Loucy (cell line): ENCODE measurements at regions not wholly inside any gene's neighbourhood (a gene's known extent, or its start where the extent isn't known, plus 50 kb on each side); places are given as distances from the start of the nearest gene placed in this dataset.

ENCODE experiments used
- H2AFZ ChIP-seq: fragments of 200-600 bp; sonication (generic); 2 replicates; pipeline ENCODE4 v1.6.0; 2016; ENCODE audit warnings: antibody characterized with exemption, mild to moderate bottlenecking, low read length, moderate library complexity
- H3F3A ChIP-seq: fragments of 200-600 bp; 2 replicates; pipeline ENCODE4 v1.6.0; 2016; ENCODE audit warnings: antibody characterized with exemption, low read depth, mild to moderate bottlenecking
- H3K27me3 ChIP-seq: fragments of 200-600 bp; sonication (generic); 2 replicates; pipeline ENCODE4 v1.6.1; 2014; ENCODE audit warnings: low read length, mild to moderate bottlenecking; ENCODE audit not compliant: insufficient read depth, poor library complexity, severe bottlenecking
- H3K36me3 ChIP-seq: fragments of 200-600 bp; sonication (generic); 2 replicates; pipeline ENCODE4 v1.6.1; 2016; ENCODE audit warnings: low read length; ENCODE audit not compliant: insufficient read depth
- H3K4me1 ChIP-seq: fragments of 200-600 bp; sonication (generic); 2 replicates; pipeline ENCODE4 v1.5.1; 2014; ENCODE audit warnings: low read length, mild to moderate bottlenecking; ENCODE audit not compliant: insufficient read depth, poor library complexity, severe bottlenecking
- H3K4me2 ChIP-seq: fragments of 200-600 bp; sonication (generic); 2 replicates; pipeline ENCODE4 v1.6.0; 2014; ENCODE audit warnings: antibody characterized with exemption, low read length, low read depth, mild to moderate bottlenecking; ENCODE audit not compliant: poor library complexity, severe bottlenecking
- H3K4me3 ChIP-seq: fragments of 200-600 bp; sonication (generic); 2 replicates; pipeline ENCODE4 v1.5.1; 2014; ENCODE audit warnings: low read length, mild to moderate bottlenecking, mixed read lengths; ENCODE audit not compliant: poor library complexity, severe bottlenecking
- H3K79me2 ChIP-seq: fragments of 200-600 bp; sonication (generic); 2 replicates; pipeline ENCODE4 v1.6.1; 2014; ENCODE audit warnings: low read length; ENCODE audit not compliant: insufficient read depth
- H3K9ac ChIP-seq: fragments of 200-600 bp; sonication (generic); 2 replicates; pipeline ENCODE4 v1.6.0; 2014; ENCODE audit warnings: mild to moderate bottlenecking, low read depth, low read length, moderate library complexity; ENCODE audit not compliant: poor library complexity, severe bottlenecking
- H3K9me2 ChIP-seq: fragments of 200-600 bp; sonication (generic); replicated peaks from 2 replicates; pipeline ENCODE4 v1.6.1; 2016; ENCODE audit warnings: low read depth, low read length, mixed read lengths
- H3K9me3 ChIP-seq: fragments of 200-600 bp; sonication (generic); 2 replicates; pipeline ENCODE4 v1.6.1; 2014; ENCODE audit warnings: mild to moderate bottlenecking, antibody characterized with exemption, low read length, low read depth; ENCODE audit not compliant: insufficient read depth
- H4K20me1 ChIP-seq: fragments of 200-600 bp; sonication (generic); 2 replicates; pipeline ENCODE4 v1.6.0; 2014; ENCODE audit warnings: antibody characterized with exemption, low read length, mild to moderate bottlenecking; ENCODE audit not compliant: insufficient read depth, poor library complexity, severe bottlenecking
- EZH2phosphoT487 ChIP-seq: fragments of 200-600 bp; IDR thresholded peaks from 2 replicates; pipeline ENCODE4 v1.6.1; 2018; ENCODE audit warnings: antibody characterized with exemption, mild to moderate bottlenecking, moderate library complexity, borderline replicate concordance
- TF ChIP-seq, protein P1 (sequence below): fragments of 200-600 bp; sonication (generic); conservative IDR thresholded peaks from 2 replicates; pipeline ENCODE4 v1.5.1; 2014; ENCODE audit warnings: mild to moderate bottlenecking, antibody characterized with exemption, low read length

DNA sequence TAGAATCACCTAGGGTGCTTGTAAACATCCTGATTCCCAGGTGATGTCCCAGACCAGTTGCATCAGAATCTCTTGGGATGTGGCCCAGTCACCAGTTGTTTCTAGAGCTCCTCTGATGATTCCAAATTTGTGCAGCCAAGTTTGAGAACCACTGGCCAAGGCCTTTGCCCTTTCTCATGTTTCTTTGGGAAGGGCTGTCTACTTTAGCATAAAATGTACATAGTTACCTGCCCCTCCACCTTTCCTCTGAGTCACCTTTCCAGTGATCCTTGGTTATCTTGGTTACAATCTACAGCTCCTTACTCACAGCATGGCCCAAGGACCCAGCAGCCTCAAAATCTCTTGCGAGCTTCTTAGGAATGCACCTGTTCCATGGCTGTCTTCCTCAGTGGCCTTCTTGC lies 206.2 kb upstream of the ADRA1D start:
- TF ChIP-seq EZH2phosphoT487 = no peak
- TF ChIP-seq, protein P1, sequence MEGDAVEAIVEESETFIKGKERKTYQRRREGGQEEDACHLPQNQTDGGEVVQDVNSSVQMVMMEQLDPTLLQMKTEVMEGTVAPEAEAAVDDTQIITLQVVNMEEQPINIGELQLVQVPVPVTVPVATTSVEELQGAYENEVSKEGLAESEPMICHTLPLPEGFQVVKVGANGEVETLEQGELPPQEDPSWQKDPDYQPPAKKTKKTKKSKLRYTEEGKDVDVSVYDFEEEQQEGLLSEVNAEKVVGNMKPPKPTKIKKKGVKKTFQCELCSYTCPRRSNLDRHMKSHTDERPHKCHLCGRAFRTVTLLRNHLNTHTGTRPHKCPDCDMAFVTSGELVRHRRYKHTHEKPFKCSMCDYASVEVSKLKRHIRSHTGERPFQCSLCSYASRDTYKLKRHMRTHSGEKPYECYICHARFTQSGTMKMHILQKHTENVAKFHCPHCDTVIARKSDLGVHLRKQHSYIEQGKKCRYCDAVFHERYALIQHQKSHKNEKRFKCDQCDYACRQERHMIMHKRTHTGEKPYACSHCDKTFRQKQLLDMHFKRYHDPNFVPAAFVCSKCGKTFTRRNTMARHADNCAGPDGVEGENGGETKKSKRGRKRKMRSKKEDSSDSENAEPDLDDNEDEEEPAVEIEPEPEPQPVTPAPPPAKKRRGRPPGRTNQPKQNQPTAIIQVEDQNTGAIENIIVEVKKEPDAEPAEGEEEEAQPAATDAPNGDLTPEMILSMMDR = no peak
- Histone ChIP-seq H3K9me2 (no peaks in the 10 kb centered on the region), H3K4me3 (no peak overlapping the region), H3K27me3 (no peaks in the 10 kb centered on the region), H3K36me3 (no peaks in the 10 kb centered on the region), H4K20me1 (no peaks in the 10 kb centered on the region), H3K4me1 (no peaks in the 10 kb centered on the region), H2AFZ (no peak overlapping the region), H3K9me3 (no peaks in the 10 kb centered on the region), H3F3A (no peaks in the 10 kb centered on the region), H3K79me2 (no peaks in the 10 kb centered on the region), H3K9ac (no peak overlapping the region), H3K4me2 (no peak overlapping the region)

DNA sequence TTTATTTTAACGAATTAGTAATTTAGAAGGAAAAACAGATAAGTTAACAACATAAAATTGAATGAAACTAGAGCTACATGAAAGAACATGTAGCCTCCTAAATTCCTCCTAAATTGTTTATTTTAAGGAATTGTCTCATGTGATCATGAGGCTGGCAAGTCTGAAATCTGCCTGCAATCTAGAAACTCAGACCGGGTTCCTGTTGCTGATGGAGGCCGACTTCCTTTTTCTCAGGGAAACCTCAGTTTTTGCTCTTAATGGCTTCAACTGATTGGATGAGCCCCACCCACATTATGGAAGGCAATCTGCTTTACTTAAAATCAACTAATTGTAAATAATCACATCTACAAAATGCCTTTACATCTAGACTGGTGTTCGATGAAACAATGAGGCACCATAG lies 205.0 kb upstream of the ADRA1D start:
- Histone ChIP-seq H3K9me2 (no peaks in the 10 kb centered on the region), H3K9ac (no peak overlapping the region), H3K27me3 (no peaks in the 10 kb centered on the region), H3K4me2 (no peak overlapping the region), H3K36me3 (no peaks in the 10 kb centered on the region), H2AFZ (no peak overlapping the region), H3K4me1 (no peaks in the 10 kb centered on the region), H4K20me1 (no peaks in the 10 kb centered on the region), H3K9me3 (no peaks in the 10 kb centered on the region), H3K4me3 (no peak overlapping the region), H3K79me2 (no peaks in the 10 kb centered on the region), H3F3A (no peaks in the 10 kb centered on the region)
- TF ChIP-seq EZH2phosphoT487 = no peak
- TF ChIP-seq, protein P1 = no peak

DNA sequence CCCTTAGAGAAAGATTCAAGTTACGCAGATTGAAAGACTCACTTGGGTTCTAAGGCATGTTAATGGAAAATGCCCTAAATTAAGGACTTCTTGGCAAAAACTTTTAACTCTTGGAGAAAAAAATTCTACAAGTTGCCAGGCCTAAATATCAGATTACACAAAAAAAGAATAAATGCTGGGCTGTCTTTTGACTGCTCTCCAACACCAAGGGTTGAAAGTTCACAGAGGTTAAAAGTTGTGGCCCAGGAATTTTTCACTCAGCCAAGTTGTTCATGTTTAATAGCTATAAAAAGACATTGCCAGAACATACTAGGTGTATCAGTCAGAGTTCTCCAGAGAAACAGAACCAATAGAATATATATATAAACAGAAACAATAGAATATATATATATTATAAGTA lies 204.3 kb upstream of the ADRA1D start:
- H4K20me1 ChIP-seq = no peaks in the 10 kb centered on the region
- H3K27me3 ChIP-seq = no peaks in the 10 kb centered on the region
- H3K4me1 ChIP-seq = no peaks in the 10 kb centered on the region
- H3K36me3 ChIP-seq = no peaks in the 10 kb centered on the region
- no peaks in the 10 kb centered on the region for H3K79me2 ChIP-seq
- H3K9ac ChIP-seq = no peak overlapping the region
- TF ChIP-seq EZH2phosphoT487 = no peak
- TF ChIP-seq, protein P1 = no peak
- no peak overlapping the region for H2AFZ ChIP-seq
- H3F3A ChIP-seq = no peaks in the 10 kb centered on the region
- no peaks in the 10 kb centered on the region for H3K9me3 ChIP-seq
- H3K4me2 ChIP-seq = no peak overlapping the region
- H3K4me3 ChIP-seq = no peak overlapping the region
- H3K9me2 ChIP-seq = no peaks in the 10 kb centered on the region
